ENCODE measurements at regions not wholly inside any gene's neighbourhood (a gene's known extent, or its start where the extent isn't known, plus 50 kb on each side); places are given as distances from the start of the nearest gene placed in this dataset.
"Not testable (repeated sequence)": the region's sequence is repeated elsewhere in the genome, so short reads cannot be mapped to it uniquely, and the experiment has no call there.

DNA sequence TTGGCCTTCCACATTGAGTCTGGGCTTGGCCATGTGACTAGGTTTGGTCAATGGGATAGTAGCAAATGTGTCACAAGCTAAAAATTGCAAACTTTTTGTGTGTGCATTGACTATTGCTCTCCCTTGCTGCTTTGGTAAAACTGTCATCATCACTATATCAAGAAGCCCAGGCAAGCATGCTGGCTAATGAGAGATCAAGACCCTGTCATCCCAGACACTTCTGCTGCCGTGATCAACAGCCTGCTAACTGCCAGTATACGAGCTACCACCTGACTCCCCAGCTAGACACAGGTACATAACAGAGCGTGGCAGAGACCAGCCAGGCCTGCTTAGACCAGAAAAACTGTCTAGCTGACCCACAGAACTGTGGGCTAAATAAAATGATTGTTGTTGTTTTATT, 456.7 kb upstream of the DCN start:
- no peak overlapping the region for H3K4me3 ChIP-seq (ENCODE audit: low read depth, low read length)
- TF ChIP-seq, protein P1, sequence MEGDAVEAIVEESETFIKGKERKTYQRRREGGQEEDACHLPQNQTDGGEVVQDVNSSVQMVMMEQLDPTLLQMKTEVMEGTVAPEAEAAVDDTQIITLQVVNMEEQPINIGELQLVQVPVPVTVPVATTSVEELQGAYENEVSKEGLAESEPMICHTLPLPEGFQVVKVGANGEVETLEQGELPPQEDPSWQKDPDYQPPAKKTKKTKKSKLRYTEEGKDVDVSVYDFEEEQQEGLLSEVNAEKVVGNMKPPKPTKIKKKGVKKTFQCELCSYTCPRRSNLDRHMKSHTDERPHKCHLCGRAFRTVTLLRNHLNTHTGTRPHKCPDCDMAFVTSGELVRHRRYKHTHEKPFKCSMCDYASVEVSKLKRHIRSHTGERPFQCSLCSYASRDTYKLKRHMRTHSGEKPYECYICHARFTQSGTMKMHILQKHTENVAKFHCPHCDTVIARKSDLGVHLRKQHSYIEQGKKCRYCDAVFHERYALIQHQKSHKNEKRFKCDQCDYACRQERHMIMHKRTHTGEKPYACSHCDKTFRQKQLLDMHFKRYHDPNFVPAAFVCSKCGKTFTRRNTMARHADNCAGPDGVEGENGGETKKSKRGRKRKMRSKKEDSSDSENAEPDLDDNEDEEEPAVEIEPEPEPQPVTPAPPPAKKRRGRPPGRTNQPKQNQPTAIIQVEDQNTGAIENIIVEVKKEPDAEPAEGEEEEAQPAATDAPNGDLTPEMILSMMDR (IDR thresholded peaks at IDR 0.05; ENCODE audit: insufficient read depth, low read depth, low read length): no peak
- no peak for DNase-seq (ENCODE audit: low read depth)

DNA sequence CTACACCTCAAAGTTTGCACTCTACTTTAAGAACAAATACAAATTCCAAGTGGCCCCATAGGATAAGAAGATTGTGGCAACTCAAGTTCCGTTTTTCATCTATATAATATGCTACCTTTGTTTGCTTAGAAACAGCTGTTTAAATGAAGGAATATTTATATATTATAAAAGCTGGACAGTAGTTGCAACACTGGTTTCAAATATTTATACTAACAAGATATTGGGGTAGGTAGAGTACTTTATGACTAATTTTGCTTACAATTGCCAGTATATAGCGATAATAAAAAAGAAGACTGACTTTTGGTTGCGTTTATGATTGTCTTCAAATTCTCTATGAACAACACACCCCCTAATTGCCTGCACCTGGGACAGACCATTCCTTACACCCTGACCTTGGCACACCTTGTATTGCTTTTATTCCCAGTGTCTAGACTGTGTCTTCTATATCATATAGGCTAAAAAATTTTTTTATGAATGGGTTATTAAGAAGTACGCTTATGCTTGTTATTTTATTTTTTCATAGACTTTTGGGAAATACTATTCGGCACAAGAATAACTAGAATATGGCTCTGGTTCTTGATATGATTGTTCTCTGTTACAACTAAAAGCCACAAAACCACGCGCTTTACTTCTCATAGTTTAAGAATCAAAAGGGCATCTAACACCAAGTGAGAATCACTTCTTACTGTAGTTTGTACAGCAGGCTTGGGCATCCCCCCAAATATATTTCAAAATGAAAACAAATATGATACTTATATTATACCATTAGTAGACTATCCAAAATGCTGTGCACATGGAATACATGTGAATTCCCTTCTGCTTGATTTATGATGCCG, 455.4 kb upstream of the DCN start:
- H3K4me3 ChIP-seq (ENCODE audit: low read depth, low read length): no peak overlapping the region
- no peak for DNase-seq (ENCODE audit: low read depth)
- TF ChIP-seq, protein P1 (IDR thresholded peaks at IDR 0.05; ENCODE audit: insufficient read depth, low read depth, low read length): no peak

DNA sequence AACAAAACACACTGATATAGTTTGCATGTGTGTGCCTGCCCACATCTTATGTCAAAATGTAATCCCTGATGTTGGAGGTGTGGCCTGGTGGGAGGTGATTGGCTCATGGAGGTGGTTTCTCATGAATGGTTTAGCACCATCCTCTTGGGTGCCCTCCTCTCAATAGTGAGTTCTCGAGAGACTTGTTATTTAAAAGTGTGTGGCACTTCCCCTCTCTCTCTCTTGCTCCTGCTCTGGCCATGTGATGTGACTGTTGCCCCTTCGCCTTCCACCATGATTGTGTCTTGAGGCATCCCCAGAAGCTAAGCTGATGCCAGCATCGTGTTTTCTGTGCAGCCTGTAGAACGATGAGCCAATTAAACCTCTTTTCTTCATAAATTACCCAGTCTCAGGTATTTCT, 454.1 kb upstream of the DCN start:
- H3K4me3 ChIP-seq (ENCODE audit: low read depth, low read length): no peak overlapping the region
- DNase-seq (ENCODE audit: low read depth): no peak
- TF ChIP-seq, protein P1 (IDR thresholded peaks at IDR 0.05; ENCODE audit: insufficient read depth, low read depth, low read length): no peak

DNA sequence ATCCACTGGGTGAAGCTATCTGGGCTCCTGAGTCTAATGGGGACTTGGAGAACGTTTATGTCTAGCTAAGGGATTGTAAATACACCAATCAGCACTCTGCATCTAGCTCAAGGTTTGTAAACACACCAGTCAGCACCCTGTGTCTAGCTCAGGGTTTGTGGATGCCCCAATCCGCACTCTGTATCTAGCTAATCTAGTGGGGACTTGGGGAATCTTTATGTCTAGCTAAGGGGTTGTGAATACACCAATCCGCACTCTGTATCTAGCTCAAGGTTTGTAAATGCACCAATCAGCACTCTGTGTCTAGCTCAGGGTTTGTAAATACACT, 451.7 kb upstream of the DCN start:
- DNase-seq (ENCODE audit: low read depth); H3K4me3 ChIP-seq (ENCODE audit: low read depth, low read length): not testable (repeated sequence)

DNA sequence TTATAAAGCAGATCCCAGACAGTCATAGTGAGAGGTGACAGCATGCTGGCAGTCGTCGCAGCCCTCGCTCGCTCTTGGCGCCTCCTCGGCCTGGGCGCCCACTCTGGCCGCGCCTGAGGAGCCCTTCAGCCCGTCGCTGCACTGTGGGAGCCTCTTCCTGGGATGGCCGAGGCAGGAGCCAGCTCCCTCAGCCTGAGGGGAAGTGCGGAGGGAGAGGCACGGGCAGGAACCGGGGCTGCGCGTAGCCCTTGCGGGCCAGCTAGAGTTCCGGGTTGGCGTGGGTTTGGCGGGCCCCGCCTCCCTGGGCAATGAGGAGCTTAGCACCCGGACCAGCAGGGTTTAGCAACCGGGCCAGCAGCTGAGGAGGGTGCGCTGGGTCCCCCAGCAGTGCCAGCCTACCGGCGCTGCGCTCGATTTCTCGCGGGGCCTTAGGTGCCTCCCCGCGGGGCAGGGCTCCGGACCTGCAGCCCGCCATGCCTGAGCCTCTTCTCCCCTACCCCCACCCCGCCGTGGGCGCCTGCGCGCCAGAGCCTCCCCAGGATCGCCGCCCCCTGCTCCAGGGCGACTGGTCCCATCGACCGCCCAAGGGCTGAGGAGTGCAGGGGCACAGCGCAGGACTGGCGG, 451.2 kb upstream of the DCN start:
- no peak overlapping the region for H3K4me3 ChIP-seq (ENCODE audit: low read depth, low read length)
- DNase-seq (ENCODE audit: low read depth): no peak
- TF ChIP-seq, protein P1 (IDR thresholded peaks at IDR 0.05; ENCODE audit: insufficient read depth, low read depth, low read length): no peak

DNA sequence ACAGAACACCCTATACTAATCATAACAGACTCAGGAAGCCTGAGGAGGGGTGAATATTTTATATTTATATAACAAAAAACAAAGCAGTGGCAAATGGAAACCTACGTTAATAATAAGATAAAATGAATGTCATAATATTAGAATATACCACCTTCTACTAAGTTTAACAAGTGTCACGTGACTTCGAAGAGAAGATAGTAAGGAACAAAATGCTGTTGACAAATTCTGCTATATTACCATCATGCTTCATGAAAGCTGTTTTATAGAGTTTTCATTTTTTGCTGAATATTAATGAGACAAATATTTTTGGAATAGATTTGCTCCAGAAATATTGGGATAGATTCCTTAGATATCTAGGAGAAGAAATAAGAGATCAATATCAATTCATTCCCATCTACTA, 450.6 kb upstream of the DCN start:
- no peak for DNase-seq (ENCODE audit: low read depth)
- H3K4me3 ChIP-seq (ENCODE audit: low read depth, low read length): no peak overlapping the region
- TF ChIP-seq, protein P1 (IDR thresholded peaks at IDR 0.05; ENCODE audit: insufficient read depth, low read depth, low read length): no peak

DNA sequence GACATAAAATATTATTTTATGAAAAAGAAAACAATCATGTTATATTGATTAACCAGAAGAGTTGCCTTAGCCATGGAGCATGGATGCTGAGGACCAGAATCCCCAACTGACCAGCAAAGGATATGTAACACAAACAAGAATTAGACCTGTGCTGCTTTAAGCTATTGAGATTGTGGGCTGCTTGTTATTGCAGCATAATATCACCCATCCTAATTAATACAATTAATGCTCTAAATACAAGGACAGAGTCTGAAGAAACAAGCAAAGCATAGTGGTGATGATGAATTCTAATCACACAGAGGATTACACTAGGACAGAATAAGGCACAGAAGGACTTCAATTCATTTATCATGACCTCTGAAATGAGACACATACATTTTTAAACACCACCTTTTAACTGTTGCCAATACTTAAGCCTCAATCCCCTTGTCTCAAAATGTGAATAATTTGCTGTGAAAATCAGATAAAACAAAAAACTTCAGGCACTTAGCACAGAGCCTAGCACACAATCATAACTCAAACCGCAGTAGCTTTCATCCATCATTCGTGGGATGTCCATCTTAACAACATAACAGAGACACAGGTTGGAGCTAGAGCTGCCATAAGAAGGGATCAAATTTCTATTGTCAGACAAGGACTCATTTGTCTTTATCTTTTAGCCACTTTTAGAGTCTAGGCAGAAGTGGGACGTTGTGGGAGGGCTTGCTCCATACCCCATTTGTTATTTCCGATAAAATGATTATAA, 449.6 kb upstream of the DCN start:
- no peak overlapping the region for H3K4me3 ChIP-seq (ENCODE audit: low read depth, low read length)
- TF ChIP-seq, protein P1 (IDR thresholded peaks at IDR 0.05; ENCODE audit: insufficient read depth, low read depth, low read length): no peak
- no peak for DNase-seq (ENCODE audit: low read depth)

Measured in fibroblast of villous mesenchyme (primary cell).